Keratinocyte (primary cell): ENCODE measurements at regions not wholly inside any gene's neighbourhood (a gene's known extent, or its start where the extent isn't known, plus 50 kb on each side); places are given as distances from the start of the nearest gene placed in this dataset.

ENCODE experiments used
- DNase-seq: peaks from one replicate; pipeline ENCODE4 v3.0.0-alpha.2; 2011; ENCODE audit warnings: low read depth, missing footprints, low spot score
- FAIRE-seq: peaks from 2 replicates; lab custom pipeline; 2011; peaks lifted over from hg19 to GRCh38; lab: Jason Lieb, UNC
- H2AFZ ChIP-seq: 2 replicates; pipeline ENCODE4 v1.6.0; 2012; ENCODE audit warnings: low read length, control low read depth, inconsistent platforms; ENCODE audit not compliant: control insufficient read depth
- H3K27ac ChIP-seq: 2 replicates; pipeline ENCODE4 v1.5.1; 2011; ENCODE audit warnings: low read length; ENCODE audit not compliant: control insufficient read depth, insufficient read depth
- H3K27me3 ChIP-seq: 3 replicates; pipeline ENCODE4 v1.6.0; 2011; ENCODE audit warnings: low read length; ENCODE audit not compliant: control insufficient read depth, insufficient read depth; ENCODE audit errors: extremely low read depth
- H3K36me3 ChIP-seq, 2 experiments: 2 replicates in 1 of 2; 3 replicates in 1 of 2; pipeline ENCODE4 v1.5.1; 2011; ENCODE audit warnings: low read length in 2 of 2, mild to moderate bottlenecking in 1 of 2; ENCODE audit not compliant: control insufficient read depth in 2 of 2, insufficient read depth in 2 of 2; ENCODE audit errors: extremely low read depth in 1 of 2
- H3K4me1 ChIP-seq: 3 replicates; pipeline ENCODE4 v1.5.1; 2011; ENCODE audit warnings: low read length; ENCODE audit not compliant: control insufficient read depth, insufficient read depth; ENCODE audit errors: extremely low read depth
- H3K4me2 ChIP-seq: 3 replicates; pipeline ENCODE4 v1.6.0; 2011; ENCODE audit warnings: low read depth, low read length; ENCODE audit not compliant: control insufficient read depth, insufficient read depth; ENCODE audit errors: extremely low read depth
- H3K4me3 ChIP-seq, 3 experiments: fragments of 200-600 bp in 1 of 3; sonication (generic) in 1 of 3; 2 replicates in 2 of 3; 3 replicates in 1 of 3; pipeline ENCODE4 v1.5.1; 2011 to 2016; ENCODE audit warnings: low read length in 3 of 3, mild to moderate bottlenecking in 3 of 3, control low read depth in 2 of 3, inconsistent platforms in 1 of 3, low read depth in 1 of 3, mixed read lengths in 1 of 3, mixed run types in 1 of 3, moderate library complexity in 1 of 3; ENCODE audit not compliant: control insufficient read depth in 2 of 3, insufficient read depth in 2 of 3; ENCODE audit errors: extremely low read depth in 1 of 3
- H3K79me2 ChIP-seq: 2 replicates; pipeline ENCODE4 v1.6.0; 2012; ENCODE audit warnings: low read length; ENCODE audit not compliant: control insufficient read depth, insufficient read depth
- H3K9ac ChIP-seq: 3 replicates; pipeline ENCODE4 v1.6.0; 2011; ENCODE audit warnings: low read length; ENCODE audit not compliant: control insufficient read depth, insufficient read depth; ENCODE audit errors: extremely low read depth
- H3K9me1 ChIP-seq: 3 replicates; pipeline ENCODE4 v1.6.0; 2011; ENCODE audit warnings: low read length; ENCODE audit not compliant: control insufficient read depth, insufficient read depth; ENCODE audit errors: extremely low read depth
- H3K9me3 ChIP-seq: 2 replicates; pipeline ENCODE4 v1.5.1; 2012; ENCODE audit warnings: low read depth, low read length; ENCODE audit not compliant: control insufficient read depth
- H4K20me1 ChIP-seq: 3 replicates; pipeline ENCODE4 v1.6.0; 2011; ENCODE audit warnings: low read length; ENCODE audit not compliant: control insufficient read depth, insufficient read depth; ENCODE audit errors: extremely low read depth
- CTCF ChIP-seq, 3 experiments: IDR thresholded peaks in 1 of 3; conservative IDR thresholded peaks in 1 of 3; optimal IDR thresholded peaks in 1 of 3; 2 replicates in 2 of 3; 3 replicates in 1 of 3; pipeline versions ENCODE3 to v1.5.1; 2011; ENCODE audit warnings: low read length in 3 of 3, mild to moderate bottlenecking in 3 of 3, moderate library complexity in 2 of 3, control low read depth in 1 of 3, inconsistent platforms in 1 of 3; ENCODE audit not compliant: insufficient read depth in 2 of 3; ENCODE audit errors: extremely low read depth in 1 of 3
- EZH2 ChIP-seq: IDR thresholded peaks from one replicate; pipeline ENCODE4 v1.6.1; 2012; ENCODE audit warnings: inconsistent platforms, mild to moderate bottlenecking, low read length, moderate library complexity
- dilution Hi-C: fragments of 300-500 bp; cut with MboI; formaldehyde crosslinking; loops from one replicate; pipeline ENCODE4 v1.7.0; 2020; ENCODE audit warnings: low sequenced_read_pairs; ENCODE audit not compliant: extremely low pct_ligation_motif_present

DNA sequence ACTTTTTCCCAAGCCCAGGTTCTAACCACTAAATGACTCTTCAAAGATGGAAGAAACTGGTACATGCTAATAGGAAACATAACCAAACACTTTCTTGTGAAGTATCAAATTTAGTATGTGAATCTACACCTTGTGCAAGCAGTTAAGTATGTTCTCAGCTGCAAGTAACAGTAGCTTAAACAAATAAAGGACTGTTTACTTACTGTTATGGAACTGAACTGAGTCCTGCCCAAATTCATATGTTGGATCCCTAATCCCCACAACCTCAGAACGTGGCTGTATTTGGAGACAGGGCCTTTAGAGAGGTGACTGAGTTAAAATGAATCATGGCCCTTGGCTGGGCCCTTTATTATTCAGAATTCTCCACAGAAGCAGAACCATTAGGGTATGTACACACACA is 178.7 kb downstream of the KDR start:
- TF ChIP-seq EZH2 (no peak), CTCF (optimal IDR thresholded peaks at IDR 0.05 in 1 of 3, IDR thresholded peaks at IDR 0.05 in 1 of 3, conservative IDR thresholded peaks at IDR 0.05 in 1 of 3; ENCODE audit: extremely low read depth in 1 of 3, insufficient read depth in 2 of 3, low read length in 3 of 3) (no peak)
- H3K79me2 ChIP-seq = no peaks in the 10 kb centered on the region
- no peaks in the 10 kb centered on the region for H3K4me1 ChIP-seq
- no peaks in the 10 kb centered on the region for H3K36me3 ChIP-seq
- H3K4me2 ChIP-seq = no peak overlapping the region
- H3K9ac ChIP-seq = no peak overlapping the region
- no peak overlapping the region for H3K27ac ChIP-seq
- H3K9me1 ChIP-seq = no peaks in the 10 kb centered on the region
- FAIRE-seq (no peak), DNase-seq (no peak)
- H4K20me1 ChIP-seq = no peaks in the 10 kb centered on the region
- no peaks in the 10 kb centered on the region for H3K27me3 ChIP-seq
- no peaks in the 10 kb centered on the region for H3K9me3 ChIP-seq
- no peak overlapping the region for H3K4me3 ChIP-seq
- H2AFZ ChIP-seq = no peak overlapping the region
- dilution Hi-C loops = no loop called here

DNA sequence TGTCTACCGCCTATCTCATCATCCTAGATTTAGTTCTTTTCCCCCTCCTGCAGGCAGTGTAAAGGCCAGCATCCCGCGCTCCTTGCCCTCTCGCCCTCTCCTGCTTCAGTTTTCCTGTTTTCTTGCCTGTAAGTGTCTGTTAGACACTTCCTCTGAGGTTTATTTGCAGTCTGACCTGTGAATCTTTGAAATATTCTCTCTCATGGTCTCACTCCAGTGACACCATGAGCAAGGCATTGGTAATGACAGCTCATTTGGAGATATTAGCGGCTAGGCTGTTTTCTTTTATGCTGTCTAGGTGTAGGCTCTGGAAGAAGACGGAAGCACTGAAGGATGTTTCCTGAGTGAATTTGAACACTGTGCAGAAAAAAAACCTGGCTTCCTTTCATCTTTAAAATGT is 179.6 kb downstream of the KDR start:
- FAIRE-seq = no peak
- H3K4me2 ChIP-seq = no peak overlapping the region

More for the DNA sequence above, 179.6 kb downstream of the KDR start:
- H3K27me3 ChIP-seq = no peaks in the 10 kb centered on the region
- H3K9ac ChIP-seq = no peak overlapping the region
- no peaks in the 10 kb centered on the region for H3K9me1 ChIP-seq
- no peak overlapping the region for H3K27ac ChIP-seq
- H3K36me3 ChIP-seq = no peaks in the 10 kb centered on the region
- no peak for DNase-seq
- no peaks in the 10 kb centered on the region for H3K9me3 ChIP-seq
- H2AFZ ChIP-seq = no peak overlapping the region
- H4K20me1 ChIP-seq = no peaks in the 10 kb centered on the region
- H3K4me1 ChIP-seq = no peaks in the 10 kb centered on the region
- H3K4me3 ChIP-seq = no peak overlapping the region
- no peaks in the 10 kb centered on the region for H3K79me2 ChIP-seq
- dilution Hi-C loops = no loop called here
- TF ChIP-seq EZH2 (no peak), CTCF (optimal IDR thresholded peaks at IDR 0.05 in 1 of 3, IDR thresholded peaks at IDR 0.05 in 1 of 3, conservative IDR thresholded peaks at IDR 0.05 in 1 of 3; ENCODE audit: extremely low read depth in 1 of 3, insufficient read depth in 2 of 3, low read length in 3 of 3) (no peak)
